RWPE1 (cell line): ENCODE measurements at regions not wholly inside any gene's neighbourhood (a gene's known extent, or its start where the extent isn't known, plus 50 kb on each side); places are given as distances from the start of the nearest gene placed in this dataset.

Experiments
- CTCF ChIA-PET: fragments of 350-600 bp; sonication (Branson Sonifier 250); formaldehyde crosslinking; extraction: SDS; loops from one replicate; lab custom pipeline; 2021; lab: Yijun Ruan, JAX
- POLR2A ChIA-PET: fragments of 400-600 bp; formaldehyde crosslinking; extraction: SDS; loops from one replicate; lab custom pipeline; 2020; ENCODE audit warnings: antibody characterized with exemption; ENCODE audit not compliant: low non-redundant PET; lab: Yijun Ruan, JAX
- DNase-seq: peaks from one replicate; pipeline ENCODE4 v3.0.0; 2012; ENCODE audit warnings: low spot score
- H3K27ac ChIP-seq: fragments of 450-650 bp; 2 replicates; pipeline ENCODE4 v1.5.1; 2017
- CTCF ChIP-seq: fragments of 450-650 bp; conservative IDR thresholded peaks from 2 replicates; pipeline ENCODE4 v1.5.1; 2017; ENCODE audit warnings: low read depth, mild to moderate bottlenecking

- DNase-seq = no peak
- H3K27ac ChIP-seq = no peak overlapping the region
- POLR2A ChIA-PET = no interaction called here
- no peak for TF ChIP-seq CTCF
- CTCF ChIA-PET = interaction anchor here (0.6 to 0.9 kb wide), 3 partner anchors 15 to 1612 kb away, joined by 3 read pairs; no protein-coding TSS in a partner anchor
Observed at GRCh38 chr9:103899866-103900265, 194.2 kb upstream of the SMC2 start.

DNA sequence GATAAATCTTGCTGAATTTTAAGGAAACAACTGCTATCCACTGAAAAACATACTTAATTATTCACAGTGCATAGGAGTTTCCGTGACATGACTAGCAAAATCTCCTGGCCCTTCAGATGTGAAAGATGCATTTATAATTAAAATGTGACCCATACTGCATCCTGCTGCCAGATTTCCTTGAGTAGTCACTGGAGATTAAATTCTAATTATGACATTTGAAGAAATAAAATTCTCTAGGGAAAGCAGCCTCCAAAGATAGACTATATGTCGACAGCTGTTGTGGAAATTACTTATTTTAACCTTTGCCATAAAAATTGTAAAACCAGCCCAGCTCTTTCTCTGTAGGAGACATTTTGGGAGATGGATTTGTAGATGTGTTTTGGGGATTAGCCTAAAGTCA lies 193.6 kb upstream of the SMC2 start:
- POLR2A ChIA-PET = no interaction called here
- no peak for TF ChIP-seq CTCF
- H3K27ac ChIP-seq = no peak overlapping the region
- DNase-seq = no peak
- CTCF ChIA-PET = interaction anchor here (0.6 to 0.9 kb wide), 2 partner anchors 14 to 332 kb away, joined by 3 read pairs; no protein-coding TSS in a partner anchor

- no peak for TF ChIP-seq CTCF
- no peak overlapping the region for H3K27ac ChIP-seq
- ChIA-PET POLR2A (no interaction called here), CTCF (no interaction called here)
- DNase-seq = no peak
Observed at GRCh38 chr9:103902263-103902662, 191.8 kb upstream of the SMC2 start.

- no peak overlapping the region for H3K27ac ChIP-seq
- no peak for DNase-seq
- TF ChIP-seq CTCF = no peak
- CTCF ChIA-PET = no interaction called here
- POLR2A ChIA-PET = no interaction called here
Observed at GRCh38 chr9:103904242-103904641, 189.9 kb upstream of the SMC2 start.

DNA sequence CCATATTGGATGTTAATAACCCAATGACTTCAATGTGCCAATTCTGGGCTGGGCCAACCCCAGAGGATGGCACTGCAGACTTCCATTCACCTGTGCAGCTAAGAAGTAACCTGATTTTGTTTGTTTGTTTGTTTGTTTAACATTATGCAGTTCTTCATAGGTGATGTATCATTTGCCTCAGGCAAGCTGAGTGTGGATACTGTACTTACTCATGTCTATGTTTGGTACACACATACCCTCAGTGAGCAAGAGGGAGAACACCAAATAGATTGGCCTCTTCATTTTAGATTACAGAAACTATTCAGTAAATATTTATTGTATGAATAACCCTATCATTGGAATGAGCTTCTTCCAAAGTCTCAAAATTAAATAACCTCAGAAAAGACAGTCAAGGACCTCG lies 180.2 kb upstream of the SMC2 start:
- DNase-seq = no peak
- no peak for TF ChIP-seq CTCF
- H3K27ac ChIP-seq = no peak overlapping the region
- ChIA-PET CTCF (interaction anchor here (0.7 kb wide), 1 partner anchor 28 kb away, joined by 3 read pairs; no protein-coding TSS in a partner anchor), POLR2A (no interaction called here)

GRCh38 chr9:103919605-103920209 lies 174.4 kb upstream of the SMC2 start:
- no peak for DNase-seq
- CTCF ChIA-PET = no interaction called here
- H3K27ac ChIP-seq = no peak overlapping the region
- POLR2A ChIA-PET = no interaction called here
- TF ChIP-seq CTCF = no peak
